ENCODE measurements at regions not wholly inside any gene's neighbourhood (a gene's known extent, or its start where the extent isn't known, plus 50 kb on each side); places are given as distances from the start of the nearest gene placed in this dataset.

DNA sequence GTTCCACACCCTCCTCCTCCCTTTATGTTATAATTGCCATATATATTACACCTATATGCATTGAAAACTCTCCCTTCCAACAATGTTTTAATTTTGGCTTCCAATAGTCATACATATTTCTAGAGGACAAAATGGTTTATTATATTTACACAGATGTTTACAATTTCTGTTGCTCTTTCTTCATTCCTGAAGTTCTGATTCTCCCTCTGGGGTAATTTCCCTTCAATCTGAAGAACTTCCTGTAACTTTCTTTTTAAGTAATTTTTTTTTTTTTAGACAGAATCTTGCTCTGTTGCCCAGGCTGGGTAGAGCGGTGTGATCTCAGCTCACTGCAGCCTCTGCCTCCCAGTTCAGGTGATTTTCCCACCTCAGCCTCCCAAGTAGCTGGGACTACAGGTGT lies 173.0 kb upstream of the MAP1B start:
- Histone ChIP-seq H3K27ac (no peak overlapping the region), H3K36me3 (no peaks in the 10 kb centered on the region), H3K9me3 (no peaks in the 10 kb centered on the region), H3K27me3 (no peaks in the 10 kb centered on the region), H3K4me3 (no peak overlapping the region), H3K4me1 (no peaks in the 10 kb centered on the region)
- TF ChIP-seq, protein P1, sequence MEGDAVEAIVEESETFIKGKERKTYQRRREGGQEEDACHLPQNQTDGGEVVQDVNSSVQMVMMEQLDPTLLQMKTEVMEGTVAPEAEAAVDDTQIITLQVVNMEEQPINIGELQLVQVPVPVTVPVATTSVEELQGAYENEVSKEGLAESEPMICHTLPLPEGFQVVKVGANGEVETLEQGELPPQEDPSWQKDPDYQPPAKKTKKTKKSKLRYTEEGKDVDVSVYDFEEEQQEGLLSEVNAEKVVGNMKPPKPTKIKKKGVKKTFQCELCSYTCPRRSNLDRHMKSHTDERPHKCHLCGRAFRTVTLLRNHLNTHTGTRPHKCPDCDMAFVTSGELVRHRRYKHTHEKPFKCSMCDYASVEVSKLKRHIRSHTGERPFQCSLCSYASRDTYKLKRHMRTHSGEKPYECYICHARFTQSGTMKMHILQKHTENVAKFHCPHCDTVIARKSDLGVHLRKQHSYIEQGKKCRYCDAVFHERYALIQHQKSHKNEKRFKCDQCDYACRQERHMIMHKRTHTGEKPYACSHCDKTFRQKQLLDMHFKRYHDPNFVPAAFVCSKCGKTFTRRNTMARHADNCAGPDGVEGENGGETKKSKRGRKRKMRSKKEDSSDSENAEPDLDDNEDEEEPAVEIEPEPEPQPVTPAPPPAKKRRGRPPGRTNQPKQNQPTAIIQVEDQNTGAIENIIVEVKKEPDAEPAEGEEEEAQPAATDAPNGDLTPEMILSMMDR (IDR thresholded peaks at IDR 0.05) = no peak
- TF ChIP-seq POLR2A (IDR thresholded peaks at IDR 0.05) = no peak
- intact Hi-C loops (cut with DNase I; ENCODE audit: low total_unique reads) = no loop called here
- no peak for DNase-seq

DNA sequence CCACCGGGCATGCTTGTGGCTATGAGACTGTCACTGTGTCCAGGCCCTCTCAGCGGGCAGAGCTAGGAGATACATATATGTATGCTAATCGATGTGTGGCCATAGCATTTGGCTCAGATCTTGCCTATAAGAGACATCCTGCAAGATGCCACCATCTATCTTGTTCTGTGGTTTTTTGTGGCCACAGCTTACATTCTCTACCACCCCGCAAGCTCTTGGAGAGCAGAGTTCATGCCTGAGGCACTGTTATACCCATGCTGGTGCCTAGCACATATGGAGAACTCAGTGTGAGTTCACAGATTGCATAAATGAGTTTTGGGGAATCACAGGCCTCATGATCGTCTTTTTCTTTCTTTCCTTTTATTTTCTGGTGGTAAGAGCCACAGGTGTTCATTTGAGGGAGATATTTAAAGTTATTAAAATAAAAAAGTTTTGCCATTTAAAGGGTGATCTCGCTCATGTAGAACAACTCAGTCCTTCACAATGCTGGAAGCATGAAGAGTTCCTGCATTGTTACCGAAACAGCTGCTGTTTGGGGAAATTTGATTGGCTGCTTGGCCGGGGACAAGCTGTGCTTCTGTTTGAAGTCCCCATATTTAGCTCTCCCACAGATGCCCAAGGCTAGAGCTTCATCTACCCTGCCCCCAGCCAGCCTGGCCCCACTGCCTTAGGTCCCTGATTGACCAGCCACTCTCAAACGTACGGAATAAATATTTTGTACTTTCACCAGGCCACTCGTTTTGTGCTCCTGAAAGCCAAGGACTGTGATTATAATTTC lies 169.2 kb upstream of the MAP1B start:
- no peak for DNase-seq
- Histone ChIP-seq H3K4me3 (no peak overlapping the region), H3K36me3 (no peaks in the 10 kb centered on the region), H3K9me3 (no peaks in the 10 kb centered on the region), H3K27me3 (no peaks in the 10 kb centered on the region), H3K27ac (no peak overlapping the region), H3K4me1 (peaks cover 0 to 4% of the 10 kb centered on the region in 2 donors)
- TF ChIP-seq POLR2A (IDR thresholded peaks at IDR 0.05) = no peak
- TF ChIP-seq, protein P1 (IDR thresholded peaks at IDR 0.05) = no peak
- intact Hi-C loops (cut with DNase I; ENCODE audit: low total_unique reads) = no loop called here

DNA sequence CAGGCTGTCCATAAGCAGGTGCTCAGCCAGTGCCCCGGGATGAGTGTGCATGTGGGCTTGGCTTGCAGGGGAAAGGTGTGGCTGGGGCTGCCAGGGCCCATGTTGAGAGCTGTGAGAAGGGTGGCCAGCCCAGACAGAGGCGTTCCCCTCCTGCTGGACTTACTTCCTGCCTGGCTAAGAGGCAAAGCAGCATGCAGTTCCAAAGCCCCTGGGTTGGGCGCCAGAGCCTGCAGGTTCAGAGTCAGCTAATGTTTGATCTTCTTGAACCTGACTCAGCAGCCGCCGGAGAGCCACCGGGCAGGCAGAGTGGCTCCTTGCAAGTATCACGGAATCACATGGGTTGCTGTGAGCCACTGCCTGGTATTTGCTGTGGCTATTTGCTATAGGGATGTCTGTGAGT lies 168.4 kb upstream of the MAP1B start:
- peaks cover 0 to 4% of the 10 kb centered on the region in 2 donors for H3K4me1 ChIP-seq
- no peaks in the 10 kb centered on the region for H3K27me3 ChIP-seq
- TF ChIP-seq POLR2A (IDR thresholded peaks at IDR 0.05) = no peak
- TF ChIP-seq, protein P1 (IDR thresholded peaks at IDR 0.05) = no peak
- H3K27ac ChIP-seq = no peak overlapping the region
- DNase-seq = no peak
- H3K4me3 ChIP-seq = no peak overlapping the region
- intact Hi-C loops (cut with DNase I; ENCODE audit: low total_unique reads) = no loop called here
- H3K9me3 ChIP-seq = no peaks in the 10 kb centered on the region
- no peaks in the 10 kb centered on the region for H3K36me3 ChIP-seq

DNA sequence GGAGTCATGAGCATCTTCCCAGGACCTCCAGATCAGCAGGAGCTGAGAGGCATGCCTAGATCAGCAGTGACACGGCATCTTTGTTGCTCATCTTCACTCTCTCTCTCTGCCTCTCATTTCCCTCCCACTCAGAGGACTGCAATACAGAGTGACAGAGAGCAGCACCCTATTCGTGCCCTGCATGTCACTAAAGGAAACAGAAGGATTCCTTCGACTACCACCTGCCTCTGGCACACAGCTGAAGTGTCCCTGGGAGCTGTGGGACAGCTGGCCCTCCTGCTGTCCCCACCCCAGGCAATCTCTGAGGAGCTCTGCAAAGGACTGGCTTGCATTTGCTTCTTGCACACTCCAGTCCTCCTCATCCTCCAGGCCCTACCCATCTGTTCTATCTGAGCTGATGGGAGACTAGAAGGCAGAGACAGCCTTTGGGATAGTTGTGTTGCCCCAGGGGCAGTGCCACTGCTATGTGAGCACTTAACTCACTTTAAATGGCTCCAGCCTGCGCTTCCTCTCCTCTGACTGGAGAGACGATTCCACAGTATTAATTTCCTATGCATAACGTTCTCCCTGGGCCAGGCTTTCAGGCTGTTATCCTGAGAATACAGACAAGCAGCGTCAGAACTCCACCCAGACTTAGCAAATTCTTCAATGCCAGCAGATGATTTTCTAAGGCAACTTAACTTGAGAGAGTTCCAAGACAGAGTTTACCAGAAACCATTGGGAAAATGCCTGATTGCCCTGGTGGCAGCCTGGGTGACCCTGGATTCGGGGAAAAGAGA lies 167.6 kb upstream of the MAP1B start:
- H3K4me3 ChIP-seq = no peak overlapping the region
- intact Hi-C loops (cut with DNase I; ENCODE audit: low total_unique reads) = no loop called here

More for the DNA sequence above, 167.6 kb upstream of the MAP1B start:
- Histone ChIP-seq H3K36me3 (no peaks in the 10 kb centered on the region), H3K9me3 (no peaks in the 10 kb centered on the region), H3K27ac (no peak overlapping the region), H3K4me1 (peaks cover 0 to 4% of the 10 kb centered on the region in 2 donors), H3K27me3 (no peaks in the 10 kb centered on the region)
- no peak for DNase-seq
- no peak for TF ChIP-seq POLR2A (IDR thresholded peaks at IDR 0.05)
- TF ChIP-seq, protein P1 (IDR thresholded peaks at IDR 0.05) = no peak
